RWPE2 (cell line): ENCODE measurements at regions not wholly inside any gene's neighbourhood (a gene's known extent, or its start where the extent isn't known, plus 50 kb on each side); places are given as distances from the start of the nearest gene placed in this dataset.

Source experiments
- ATAC-seq: fragments of 200-7000 bp; cut with Tn5 transposase; 3 replicates; pipeline ENCODE4 v1.9.1; 2021; ENCODE audit warnings: low read depth
- DNase-seq: peaks from one replicate; pipeline ENCODE4 v3.0.0-alpha.2; 2020; ENCODE audit warnings: low spot score
- H3K27ac ChIP-seq: fragments of 450-650 bp; 2 replicates; pipeline ENCODE4 v1.5.1; 2017; ENCODE audit warnings: mild to moderate bottlenecking; ENCODE audit not compliant: poor library complexity, severe bottlenecking
- H3K27me3 ChIP-seq: fragments of 250-450 bp; sonication (Bioruptor Pico); 2 replicates; pipeline ENCODE4 v1.5.1; 2021; ENCODE audit warnings: mild to moderate bottlenecking, moderate library complexity; ENCODE audit not compliant: insufficient read depth, poor library complexity, severe bottlenecking
- H3K36me3 ChIP-seq: fragments of 250-450 bp; sonication (Bioruptor Pico); 2 replicates; pipeline ENCODE4 v1.5.1; 2020; ENCODE audit warnings: low read depth, mild to moderate bottlenecking, moderate library complexity
- H3K4me1 ChIP-seq: fragments of 250-450 bp; sonication (Bioruptor Pico); 2 replicates; pipeline ENCODE4 v1.5.1; 2021; ENCODE audit warnings: mild to moderate bottlenecking, moderate library complexity; ENCODE audit not compliant: insufficient read depth, poor library complexity, severe bottlenecking
- H3K4me3 ChIP-seq: fragments of 250-450 bp; sonication (Bioruptor Pico); 2 replicates; pipeline ENCODE4 v1.5.1; 2021; ENCODE audit warnings: mild to moderate bottlenecking, moderate library complexity; ENCODE audit not compliant: severe bottlenecking
- H3K9me3 ChIP-seq: fragments of 250-450 bp; sonication (Bioruptor Pico); 2 replicates; pipeline ENCODE4 v1.5.1; 2021; ENCODE audit warnings: mild to moderate bottlenecking, moderate library complexity; ENCODE audit not compliant: severe bottlenecking
- TF ChIP-seq, protein P1 (sequence below): fragments of 450-650 bp; IDR thresholded peaks from one replicate; pipeline ENCODE4 v1.5.1; 2017; ENCODE audit warnings: mild to moderate bottlenecking, moderate library complexity; ENCODE audit not compliant: poor library complexity, severe bottlenecking

GRCh38 chr6:100160930-100161329 lies 166.9 kb upstream of the MCHR2 start:
- H3K4me1 ChIP-seq, result no peaks in the 10 kb centered on the region
- no peak overlapping the region for H3K4me3 ChIP-seq
- H3K27ac ChIP-seq, result no peak overlapping the region
- no peaks in the 10 kb centered on the region for H3K9me3 ChIP-seq
- DNase-seq (no peak), ATAC-seq (no peak)
- TF ChIP-seq, protein P1, sequence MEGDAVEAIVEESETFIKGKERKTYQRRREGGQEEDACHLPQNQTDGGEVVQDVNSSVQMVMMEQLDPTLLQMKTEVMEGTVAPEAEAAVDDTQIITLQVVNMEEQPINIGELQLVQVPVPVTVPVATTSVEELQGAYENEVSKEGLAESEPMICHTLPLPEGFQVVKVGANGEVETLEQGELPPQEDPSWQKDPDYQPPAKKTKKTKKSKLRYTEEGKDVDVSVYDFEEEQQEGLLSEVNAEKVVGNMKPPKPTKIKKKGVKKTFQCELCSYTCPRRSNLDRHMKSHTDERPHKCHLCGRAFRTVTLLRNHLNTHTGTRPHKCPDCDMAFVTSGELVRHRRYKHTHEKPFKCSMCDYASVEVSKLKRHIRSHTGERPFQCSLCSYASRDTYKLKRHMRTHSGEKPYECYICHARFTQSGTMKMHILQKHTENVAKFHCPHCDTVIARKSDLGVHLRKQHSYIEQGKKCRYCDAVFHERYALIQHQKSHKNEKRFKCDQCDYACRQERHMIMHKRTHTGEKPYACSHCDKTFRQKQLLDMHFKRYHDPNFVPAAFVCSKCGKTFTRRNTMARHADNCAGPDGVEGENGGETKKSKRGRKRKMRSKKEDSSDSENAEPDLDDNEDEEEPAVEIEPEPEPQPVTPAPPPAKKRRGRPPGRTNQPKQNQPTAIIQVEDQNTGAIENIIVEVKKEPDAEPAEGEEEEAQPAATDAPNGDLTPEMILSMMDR, result no peak
- no peaks in the 10 kb centered on the region for H3K36me3 ChIP-seq
- H3K27me3 ChIP-seq, result no peaks in the 10 kb centered on the region

- Histone ChIP-seq H3K4me3 (no peak overlapping the region), H3K9me3 (no peaks in the 10 kb centered on the region), H3K27me3 (no peaks in the 10 kb centered on the region), H3K4me1 (no peaks in the 10 kb centered on the region), H3K36me3 (no peaks in the 10 kb centered on the region), H3K27ac (no peak overlapping the region)
- DNase-seq (no peak), ATAC-seq (no peak)
- TF ChIP-seq, protein P1, result no peak
Observed at GRCh38 chr6:100155141-100155540, 161.1 kb upstream of the MCHR2 start.

DNA sequence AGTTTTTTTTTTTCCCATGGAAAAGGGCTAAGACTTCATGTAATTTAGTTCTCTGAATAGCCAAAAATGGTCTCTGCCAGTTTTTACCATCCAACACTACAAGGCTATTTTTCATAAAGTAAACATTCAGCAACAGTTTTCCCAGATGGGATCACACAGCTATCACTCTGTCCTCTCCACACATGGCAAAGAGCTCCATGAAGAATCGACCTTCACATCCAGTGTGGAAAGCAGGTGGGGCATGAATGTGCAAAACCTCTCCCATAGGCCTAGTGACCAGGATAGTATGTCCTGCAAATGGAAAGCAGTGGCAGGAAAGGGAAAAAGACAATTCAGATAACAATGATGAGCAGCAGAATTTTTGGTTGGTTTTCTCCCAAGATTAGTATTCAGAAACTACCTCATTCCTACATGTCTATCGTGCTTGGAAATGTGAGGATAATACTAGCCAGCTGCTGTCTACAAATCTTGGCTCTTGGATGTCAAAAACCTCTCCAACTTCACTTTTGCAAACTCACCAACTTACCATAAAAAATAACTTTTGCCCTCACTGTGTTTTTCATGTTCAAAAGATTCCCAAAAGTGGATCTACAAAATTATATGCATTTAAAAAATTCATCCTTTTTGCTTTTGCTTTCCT lies 159.7 kb upstream of the MCHR2 start:
- Histone ChIP-seq H3K27ac (no peak overlapping the region), H3K36me3 (no peaks in the 10 kb centered on the region), H3K4me3 (no peak overlapping the region), H3K4me1 (no peaks in the 10 kb centered on the region), H3K9me3 (no peaks in the 10 kb centered on the region), H3K27me3 (no peaks in the 10 kb centered on the region)
- TF ChIP-seq, protein P1, result no peak
- DNase-seq (no peak), ATAC-seq (no peak)

DNA sequence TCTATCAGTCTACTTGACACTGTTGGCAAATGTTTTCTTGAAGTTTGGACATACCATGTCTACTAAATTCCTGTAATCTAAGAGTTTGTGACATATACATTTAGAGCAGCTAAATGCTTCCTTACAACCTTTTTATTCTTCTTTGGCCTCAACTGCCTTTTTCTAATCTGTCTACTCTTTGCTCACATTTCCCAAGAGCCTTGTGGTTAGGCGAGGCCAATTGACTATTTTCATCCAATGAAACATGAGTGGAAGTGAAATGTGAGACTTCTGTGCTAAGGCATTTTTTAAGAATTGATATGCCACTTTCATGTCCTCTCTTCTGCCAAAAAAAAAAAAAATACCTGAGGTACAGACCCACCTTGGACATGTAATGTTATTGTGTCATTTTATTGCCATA lies 158.2 kb upstream of the MCHR2 start:
- TF ChIP-seq, protein P1, result no peak
- H3K27ac ChIP-seq, result no peak overlapping the region
- H3K4me3 ChIP-seq, result no peak overlapping the region
- no peaks in the 10 kb centered on the region for H3K9me3 ChIP-seq
- DNase-seq (no peak), ATAC-seq (no peak)
- no peaks in the 10 kb centered on the region for H3K27me3 ChIP-seq
- no peaks in the 10 kb centered on the region for H3K4me1 ChIP-seq
- H3K36me3 ChIP-seq, result no peaks in the 10 kb centered on the region

- DNase-seq, result no peak
- no peak for ATAC-seq
- H3K4me1 ChIP-seq, result no peaks in the 10 kb centered on the region
- H3K36me3 ChIP-seq, result no peaks in the 10 kb centered on the region
- no peaks in the 10 kb centered on the region for H3K9me3 ChIP-seq
- TF ChIP-seq, protein P1, result no peak
- H3K27ac ChIP-seq, result no peak overlapping the region
- H3K27me3 ChIP-seq, result no peaks in the 10 kb centered on the region
- no peak overlapping the region for H3K4me3 ChIP-seq
Observed at GRCh38 chr6:100144991-100145390, 151.0 kb upstream of the MCHR2 start.
